ENCODE measurements at regions not wholly inside any gene's neighbourhood (a gene's known extent, or its start where the extent isn't known, plus 50 kb on each side); places are given as distances from the start of the nearest gene placed in this dataset.

- Histone ChIP-seq H3K36me3 (ENCODE audit: low read depth, low read length) (no peaks in the 10 kb centered on the region), H3K4me1 (ENCODE audit: insufficient read depth, low read length) (no peaks in the 10 kb centered on the region), H3K79me2 (ENCODE audit: low read length) (no peaks in the 10 kb centered on the region), H3F3A (ENCODE audit: low read length, unreplicated experiment) (no peaks in the 10 kb centered on the region), H3K27me3 (ENCODE audit: low read length) (no peaks in the 10 kb centered on the region), H3K27ac (ENCODE audit: low read length) (no peak overlapping the region), H3K9ac (ENCODE audit: low read length) (no peak overlapping the region), H3K4me2 (ENCODE audit: low read length) (no peak overlapping the region), H4K20me1 (ENCODE audit: low read length) (no peaks in the 10 kb centered on the region), H3K4me3 (ENCODE audit: low read length) (no peak overlapping the region), H3K9me3 (ENCODE audit: low read length) (peaks cover 31% of the 10 kb centered on the region), H3K9me2 (replicated peaks; ENCODE audit: low read length) (no peaks in the 10 kb centered on the region), H2AFZ (ENCODE audit: low read length) (no peak overlapping the region)
- BruUV-seq (replicated peaks), result no TSS peak
- POLR2A ChIA-PET (ENCODE audit: unreplicated experiment), result no interaction called here
- CTCF ChIA-PET, result no interaction called here
- ATAC-seq, result no peak
- intact Hi-C loops (cut with micrococcal nuclease), result no loop called here
- TF ChIP-seq EZH2 (IDR thresholded peaks at IDR 0.05; ENCODE audit: low read length, unreplicated experiment), result no peak
- no peak for TF ChIP-seq CTCF (conservative IDR thresholded peaks at IDR 0.05; ENCODE audit: low read depth, low read length)
- TF ChIP-seq EZH2phosphoT487 (IDR thresholded peaks at IDR 0.05; ENCODE audit: borderline replicate concordance, low read length), result no peak
- DNase-seq, result no peak
Measured at GRCh38 chr1:5371270-5371669, 621.0 kb downstream of the NPHP4 start.

GRCh38 chr1:5370311-5370710, 621.9 kb downstream of the NPHP4 start:
- intact Hi-C loops (cut with micrococcal nuclease), result no loop called here
- no peak overlapping the region for H3K27ac ChIP-seq (ENCODE audit: low read length)
- no TSS peak for BruUV-seq (replicated peaks)
- H3K9me3 ChIP-seq (ENCODE audit: low read length), result peaks cover 31% of the 10 kb centered on the region
- no peak overlapping the region for H3K4me3 ChIP-seq (ENCODE audit: low read length)
- H2AFZ ChIP-seq (ENCODE audit: low read length), result no peak overlapping the region
- no peaks in the 10 kb centered on the region for H3K36me3 ChIP-seq (ENCODE audit: low read depth, low read length)
- ATAC-seq, result no peak
- no peaks in the 10 kb centered on the region for H3K79me2 ChIP-seq (ENCODE audit: low read length)
- no peaks in the 10 kb centered on the region for H4K20me1 ChIP-seq (ENCODE audit: low read length)
- DNase-seq, result no peak
- no peaks in the 10 kb centered on the region for H3K27me3 ChIP-seq (ENCODE audit: low read length)
- H3F3A ChIP-seq (ENCODE audit: low read length, unreplicated experiment), result no peaks in the 10 kb centered on the region
- H3K9ac ChIP-seq (ENCODE audit: low read length), result no peak overlapping the region
- ChIA-PET CTCF (no interaction called here), POLR2A (ENCODE audit: unreplicated experiment) (no interaction called here)
- H3K4me2 ChIP-seq (ENCODE audit: low read length), result no peak overlapping the region
- H3K4me1 ChIP-seq (ENCODE audit: insufficient read depth, low read length), result no peaks in the 10 kb centered on the region
- no peaks in the 10 kb centered on the region for H3K9me2 ChIP-seq (replicated peaks; ENCODE audit: low read length)
- TF ChIP-seq CTCF (conservative IDR thresholded peaks at IDR 0.05; ENCODE audit: low read depth, low read length) (no peak), EZH2 (IDR thresholded peaks at IDR 0.05; ENCODE audit: low read length, unreplicated experiment) (no peak), EZH2phosphoT487 (IDR thresholded peaks at IDR 0.05; ENCODE audit: borderline replicate concordance, low read length) (no peak)

GRCh38 chr1:5369223-5369622, 623.0 kb downstream of the NPHP4 start:
- peaks cover 32% of the 10 kb centered on the region for H3K9me3 ChIP-seq (ENCODE audit: low read length)
- TF ChIP-seq EZH2 (IDR thresholded peaks at IDR 0.05; ENCODE audit: low read length, unreplicated experiment) (no peak), EZH2phosphoT487 (IDR thresholded peaks at IDR 0.05; ENCODE audit: borderline replicate concordance, low read length) (no peak), CTCF (conservative IDR thresholded peaks at IDR 0.05; ENCODE audit: low read depth, low read length) (no peak)
- H4K20me1 ChIP-seq (ENCODE audit: low read length), result no peaks in the 10 kb centered on the region
- H3K9me2 ChIP-seq (replicated peaks; ENCODE audit: low read length), result no peaks in the 10 kb centered on the region
- no peaks in the 10 kb centered on the region for H3K79me2 ChIP-seq (ENCODE audit: low read length)
- H3F3A ChIP-seq (ENCODE audit: low read length, unreplicated experiment), result no peaks in the 10 kb centered on the region
- no peak overlapping the region for H3K4me2 ChIP-seq (ENCODE audit: low read length)
- ChIA-PET POLR2A (ENCODE audit: unreplicated experiment) (no interaction called here), CTCF (no interaction called here)
- DNase-seq, result no peak
- no peak for ATAC-seq
- H3K4me3 ChIP-seq (ENCODE audit: low read length), result no peak overlapping the region
- H3K9ac ChIP-seq (ENCODE audit: low read length), result no peak overlapping the region
- no TSS peak for BruUV-seq (replicated peaks)
- no peaks in the 10 kb centered on the region for H3K36me3 ChIP-seq (ENCODE audit: low read depth, low read length)
- no peaks in the 10 kb centered on the region for H3K4me1 ChIP-seq (ENCODE audit: insufficient read depth, low read length)
- intact Hi-C loops (cut with micrococcal nuclease), result no loop called here
- no peak overlapping the region for H3K27ac ChIP-seq (ENCODE audit: low read length)
- no peak overlapping the region for H2AFZ ChIP-seq (ENCODE audit: low read length)
- no peaks in the 10 kb centered on the region for H3K27me3 ChIP-seq (ENCODE audit: low read length)
